ENCODE measurements at regions not wholly inside any gene's neighbourhood (a gene's known extent, or its start where the extent isn't known, plus 50 kb on each side); places are given as distances from the start of the nearest gene placed in this dataset.

- TF ChIP-seq CTCF (IDR thresholded peaks at IDR 0.05) (peak; percentile 47 to 60 (median 48)), POLR2A (IDR thresholded peaks at IDR 0.05) (no peak)
These were observed 1712.5 kb downstream of the C4orf33 start for GRCh38 chr4:130808492-130808891.

Data from right lobe of liver (tissue), 4 donors.